Esophagus squamous epithelium (tissue), 4 donors: ENCODE measurements at regions not wholly inside any gene's neighbourhood (a gene's known extent, or its start where the extent isn't known, plus 50 kb on each side); places are given as distances from the start of the nearest gene placed in this dataset.

Experiments
- POLR2A ChIP-seq, 4 donors: fragments of 450-650 bp; IDR thresholded peaks; one replicate each; pipeline ENCODE4 v1.6.1; 2017; ENCODE audit warnings: antibody characterized with exemption in 4 of 4, mild to moderate bottlenecking in 4 of 4, moderate library complexity in 3 of 4
- TF ChIP-seq, protein P1 (sequence below), 6 experiments: fragments of 450-650 bp in 4 of 6; fragments of 200-600 bp in 2 of 6; sonication (generic) in 2 of 6; IDR thresholded peaks; one replicate each; pipeline ENCODE4 v1.5.1; 2016 to 2019; ENCODE audit warnings: antibody characterized with exemption in 6 of 6, mild to moderate bottlenecking in 4 of 6, moderate library complexity in 4 of 6

DNA sequence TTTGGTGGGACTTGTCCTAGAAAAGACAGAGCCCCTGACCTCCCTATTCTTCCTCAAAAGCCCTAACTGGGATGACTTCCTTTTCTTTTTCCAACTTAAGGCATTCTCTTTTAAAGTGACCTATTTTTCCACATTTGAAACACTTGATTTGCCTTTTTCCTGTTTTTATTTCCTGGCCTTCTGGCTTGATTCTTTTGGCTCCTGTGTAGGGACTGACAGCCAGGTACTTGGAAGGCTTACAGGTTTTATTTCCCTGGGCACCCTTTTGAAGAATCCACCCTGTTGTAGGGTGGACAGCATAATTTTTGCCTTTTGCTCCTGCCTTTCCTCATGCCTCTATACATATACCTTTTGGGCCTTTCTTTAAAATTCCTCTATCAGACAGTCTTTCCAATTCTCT, 271.0 kb upstream of the AMELY start:
- TF ChIP-seq POLR2A (IDR thresholded peaks at IDR 0.05), result no peak
- TF ChIP-seq, protein P1, sequence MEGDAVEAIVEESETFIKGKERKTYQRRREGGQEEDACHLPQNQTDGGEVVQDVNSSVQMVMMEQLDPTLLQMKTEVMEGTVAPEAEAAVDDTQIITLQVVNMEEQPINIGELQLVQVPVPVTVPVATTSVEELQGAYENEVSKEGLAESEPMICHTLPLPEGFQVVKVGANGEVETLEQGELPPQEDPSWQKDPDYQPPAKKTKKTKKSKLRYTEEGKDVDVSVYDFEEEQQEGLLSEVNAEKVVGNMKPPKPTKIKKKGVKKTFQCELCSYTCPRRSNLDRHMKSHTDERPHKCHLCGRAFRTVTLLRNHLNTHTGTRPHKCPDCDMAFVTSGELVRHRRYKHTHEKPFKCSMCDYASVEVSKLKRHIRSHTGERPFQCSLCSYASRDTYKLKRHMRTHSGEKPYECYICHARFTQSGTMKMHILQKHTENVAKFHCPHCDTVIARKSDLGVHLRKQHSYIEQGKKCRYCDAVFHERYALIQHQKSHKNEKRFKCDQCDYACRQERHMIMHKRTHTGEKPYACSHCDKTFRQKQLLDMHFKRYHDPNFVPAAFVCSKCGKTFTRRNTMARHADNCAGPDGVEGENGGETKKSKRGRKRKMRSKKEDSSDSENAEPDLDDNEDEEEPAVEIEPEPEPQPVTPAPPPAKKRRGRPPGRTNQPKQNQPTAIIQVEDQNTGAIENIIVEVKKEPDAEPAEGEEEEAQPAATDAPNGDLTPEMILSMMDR (IDR thresholded peaks at IDR 0.05), result no peak
